Fibroblast of villous mesenchyme (primary cell): ENCODE measurements at regions not wholly inside any gene's neighbourhood (a gene's known extent, or its start where the extent isn't known, plus 50 kb on each side); places are given as distances from the start of the nearest gene placed in this dataset.
"Not testable (repeated sequence)": the region's sequence is repeated elsewhere in the genome, so short reads cannot be mapped to it uniquely, and the experiment has no call there.

Experiments used
- DNase-seq: peaks from one replicate; pipeline ENCODE4 v3.0.0-alpha.2; 2010; ENCODE audit warnings: low read depth
- H3K4me3 ChIP-seq: 2 replicates; pipeline ENCODE4 v1.5.1; 2011; ENCODE audit warnings: low read depth, mild to moderate bottlenecking, low read length
- TF ChIP-seq, protein P1 (sequence below): IDR thresholded peaks from 2 replicates; pipeline ENCODE4 v1.5.1; 2012; ENCODE audit warnings: low read depth, mild to moderate bottlenecking, low read length; ENCODE audit not compliant: insufficient read depth

DNA sequence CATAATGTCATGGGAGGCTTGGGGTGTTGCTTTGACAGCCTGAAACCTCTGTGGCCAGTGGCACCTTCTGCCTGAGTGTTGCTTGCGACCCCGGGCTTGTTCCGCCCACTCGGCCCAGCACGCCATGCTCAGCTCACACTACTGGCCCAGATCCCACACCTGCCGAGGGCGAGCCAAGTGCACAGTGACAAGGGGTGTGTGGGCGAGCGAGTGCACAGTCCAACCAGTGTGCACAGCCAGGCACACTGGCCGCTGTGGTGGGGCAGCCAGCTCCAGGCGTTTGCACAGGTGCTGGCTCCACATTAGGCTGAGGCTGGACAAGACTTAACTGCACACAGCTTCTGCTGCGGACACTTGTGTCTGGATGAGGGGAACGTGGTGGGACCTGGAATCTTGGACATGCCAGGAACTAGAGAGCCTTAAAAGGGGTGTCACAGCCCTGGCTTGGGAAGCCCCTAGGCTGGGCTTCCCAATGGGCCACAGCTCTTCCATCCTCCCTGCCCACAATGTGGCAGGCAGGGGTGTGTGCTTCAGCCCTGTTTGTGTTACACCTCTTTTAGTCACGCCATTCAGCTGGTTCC is 609.2 kb upstream of the FOXG1 start:
- no peak overlapping the region for H3K4me3 ChIP-seq
- TF ChIP-seq, protein P1, sequence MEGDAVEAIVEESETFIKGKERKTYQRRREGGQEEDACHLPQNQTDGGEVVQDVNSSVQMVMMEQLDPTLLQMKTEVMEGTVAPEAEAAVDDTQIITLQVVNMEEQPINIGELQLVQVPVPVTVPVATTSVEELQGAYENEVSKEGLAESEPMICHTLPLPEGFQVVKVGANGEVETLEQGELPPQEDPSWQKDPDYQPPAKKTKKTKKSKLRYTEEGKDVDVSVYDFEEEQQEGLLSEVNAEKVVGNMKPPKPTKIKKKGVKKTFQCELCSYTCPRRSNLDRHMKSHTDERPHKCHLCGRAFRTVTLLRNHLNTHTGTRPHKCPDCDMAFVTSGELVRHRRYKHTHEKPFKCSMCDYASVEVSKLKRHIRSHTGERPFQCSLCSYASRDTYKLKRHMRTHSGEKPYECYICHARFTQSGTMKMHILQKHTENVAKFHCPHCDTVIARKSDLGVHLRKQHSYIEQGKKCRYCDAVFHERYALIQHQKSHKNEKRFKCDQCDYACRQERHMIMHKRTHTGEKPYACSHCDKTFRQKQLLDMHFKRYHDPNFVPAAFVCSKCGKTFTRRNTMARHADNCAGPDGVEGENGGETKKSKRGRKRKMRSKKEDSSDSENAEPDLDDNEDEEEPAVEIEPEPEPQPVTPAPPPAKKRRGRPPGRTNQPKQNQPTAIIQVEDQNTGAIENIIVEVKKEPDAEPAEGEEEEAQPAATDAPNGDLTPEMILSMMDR, result no peak
- DNase-seq, result no peak

DNA sequence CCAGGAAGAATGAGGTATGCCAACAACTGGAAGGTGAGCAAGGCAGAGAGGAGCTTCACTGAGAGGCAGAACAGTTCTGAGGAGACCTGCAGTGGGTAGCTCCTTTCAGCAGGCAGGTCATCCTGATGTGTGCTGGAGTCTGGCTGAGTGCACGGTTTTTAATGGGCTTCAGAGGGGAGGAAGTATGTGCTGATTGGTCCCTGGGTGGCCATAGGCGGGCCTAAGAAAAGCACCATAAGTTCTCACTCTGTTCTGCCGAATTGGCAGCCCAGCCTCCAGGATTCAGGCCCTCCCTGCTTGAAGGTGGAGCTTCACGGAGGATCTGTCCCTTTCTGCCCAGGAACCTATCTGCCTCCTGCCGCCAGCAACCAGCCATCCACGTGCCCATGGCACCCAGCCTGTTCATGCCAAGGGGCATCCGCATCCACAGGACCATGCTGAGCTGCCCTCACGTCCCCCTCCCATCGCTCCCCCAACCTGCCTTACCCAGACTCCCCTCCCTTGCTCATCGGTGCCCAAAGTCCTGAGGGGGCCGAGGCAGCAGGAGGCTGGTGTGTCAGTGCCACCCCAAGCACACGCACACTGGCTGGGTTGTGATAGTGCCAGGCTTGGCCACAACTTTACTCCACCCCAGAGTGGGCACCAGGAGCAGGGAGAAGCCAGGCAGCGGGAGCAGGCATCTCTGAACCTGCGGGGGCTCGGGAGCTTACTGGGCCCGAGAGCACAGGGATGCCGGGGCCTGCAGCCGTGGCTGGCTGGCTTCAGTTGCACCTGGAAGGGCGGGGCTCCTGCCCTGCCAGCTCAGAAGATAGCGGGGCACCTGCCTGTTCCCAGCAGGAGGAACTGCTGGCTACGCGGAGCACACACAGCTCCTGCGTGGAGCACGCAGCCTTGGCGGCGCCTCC is 608.4 kb upstream of the FOXG1 start:
- no peak overlapping the region for H3K4me3 ChIP-seq

DNA sequence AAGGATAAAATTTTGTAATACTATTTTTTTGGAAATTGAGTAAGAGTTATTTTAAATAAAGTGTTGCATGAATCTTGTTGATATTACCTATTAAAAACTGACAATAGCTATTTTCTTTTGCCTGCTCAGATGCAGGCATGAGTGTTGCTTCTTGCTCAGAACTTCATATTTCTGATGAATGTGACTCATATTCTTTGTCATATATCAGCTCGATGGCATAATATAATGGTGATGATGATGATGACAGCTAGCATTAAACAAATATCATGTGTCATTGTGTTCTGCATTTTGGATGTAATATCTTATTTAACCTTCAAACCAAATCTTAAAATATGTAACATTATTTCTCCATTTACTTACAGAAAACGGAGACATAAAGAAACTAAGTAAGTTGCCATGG is 605.5 kb upstream of the FOXG1 start:
- H3K4me3 ChIP-seq, result no peak overlapping the region
- TF ChIP-seq, protein P1, result no peak
- no peak for DNase-seq

More for the DNA sequence above, 608.4 kb upstream of the FOXG1 start:
- DNase-seq, result no peak
- TF ChIP-seq, protein P1, result no peak

DNA sequence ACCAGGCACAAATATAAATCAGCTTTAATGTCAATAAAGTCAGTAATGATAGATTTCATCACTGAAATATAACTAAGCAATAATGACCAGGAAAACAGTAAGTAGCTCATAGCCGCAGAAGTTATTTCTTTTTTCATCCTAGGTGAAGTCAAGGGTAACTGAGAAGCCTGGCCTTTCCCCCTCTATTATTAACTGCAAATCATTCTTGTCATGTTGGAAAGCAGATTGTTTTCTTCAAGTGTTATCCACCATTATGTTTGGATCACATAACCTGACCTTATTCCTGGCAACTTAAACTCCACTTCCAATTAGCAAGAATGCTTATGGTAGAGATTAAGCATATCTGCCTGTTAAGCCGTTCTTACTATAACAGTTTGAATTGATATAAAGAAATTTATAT is 603.4 kb upstream of the FOXG1 start:
- TF ChIP-seq, protein P1, result no peak
- no peak overlapping the region for H3K4me3 ChIP-seq
- DNase-seq, result no peak

DNA sequence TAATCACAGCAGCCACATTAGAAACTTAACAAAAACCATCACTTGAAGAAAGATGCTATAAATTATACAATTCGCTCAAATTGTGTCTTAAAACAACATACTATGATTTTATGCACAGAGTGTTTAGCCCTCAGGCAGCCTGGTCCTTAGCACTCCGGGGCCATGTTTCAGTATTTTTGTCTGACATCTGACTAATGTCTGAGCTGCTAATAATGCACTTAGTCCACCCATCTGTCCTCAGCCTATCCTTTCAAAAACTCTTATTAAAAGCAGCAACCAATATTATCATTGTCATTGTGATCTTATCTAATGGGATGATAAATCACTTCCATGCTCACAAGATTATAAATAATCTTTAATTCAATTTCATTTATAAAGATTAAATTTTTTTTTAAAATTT is 602.7 kb upstream of the FOXG1 start:
- no peak for DNase-seq
- TF ChIP-seq, protein P1, result no peak
- H3K4me3 ChIP-seq, result no peak overlapping the region

DNA sequence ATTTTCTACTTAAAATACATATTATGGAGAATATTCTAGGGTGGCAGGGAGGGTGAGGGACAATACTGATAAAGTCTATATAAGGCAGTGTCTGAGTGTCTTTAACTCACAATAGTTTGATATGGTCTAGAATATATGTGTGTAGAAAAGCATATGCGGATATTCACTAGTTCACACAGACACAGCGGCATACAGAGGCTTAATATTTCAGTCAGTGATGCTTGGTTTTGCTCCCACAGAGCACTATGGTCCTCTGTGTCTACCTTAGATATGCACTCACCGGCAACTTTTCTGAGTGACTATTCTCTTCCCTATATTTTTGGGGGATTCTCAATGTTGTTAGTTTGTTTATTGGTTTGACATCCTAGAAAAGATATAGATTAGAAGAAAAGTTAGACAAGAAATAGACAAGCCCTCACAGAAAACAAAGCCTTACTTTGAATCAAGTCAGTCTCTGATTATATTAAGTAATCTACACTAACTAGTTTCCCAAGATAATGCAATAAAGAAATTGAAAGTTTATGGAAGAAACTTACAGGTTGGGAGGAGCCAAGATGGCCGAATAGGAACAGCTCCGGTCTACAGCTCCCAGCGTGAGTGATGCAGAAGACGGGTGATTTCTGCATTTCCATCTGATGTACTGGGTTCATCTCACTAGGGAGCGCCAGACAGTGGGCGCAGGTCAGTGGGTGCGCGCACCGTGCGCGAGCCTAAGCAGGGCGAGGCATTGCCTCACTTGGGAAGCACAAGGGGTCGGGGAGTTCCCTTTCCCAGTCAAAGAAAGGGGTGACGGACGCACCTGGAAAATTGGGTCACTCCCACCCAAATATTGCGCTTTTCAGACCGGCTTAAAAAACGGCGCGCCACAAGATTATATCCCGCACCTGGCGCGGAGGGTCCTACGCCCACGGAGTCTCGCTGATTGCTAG is 578.4 kb upstream of the FOXG1 start:
- DNase-seq, H3K4me3 ChIP-seq: not testable (repeated sequence)

DNA sequence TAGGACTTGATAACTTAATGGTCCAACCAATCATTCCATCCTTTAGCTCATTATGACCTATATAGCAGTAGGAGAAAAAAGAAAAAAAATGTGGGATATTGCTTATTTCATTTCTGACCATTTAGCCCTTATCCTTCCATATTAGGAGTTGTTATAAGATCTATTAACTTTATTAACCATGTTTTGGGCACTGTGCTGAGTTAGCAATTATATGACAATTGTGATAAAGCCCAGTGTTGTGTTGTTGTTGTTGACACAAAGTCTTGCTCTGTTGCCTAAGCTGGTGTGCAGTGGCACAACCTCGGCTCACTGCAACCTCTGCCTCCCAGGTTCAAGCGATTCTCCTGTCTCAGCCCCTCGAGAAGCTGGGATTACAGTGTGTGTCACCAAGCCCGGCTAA is 569.7 kb upstream of the FOXG1 start:
- H3K4me3 ChIP-seq, result no peak overlapping the region
- TF ChIP-seq, protein P1, result no peak
- no peak for DNase-seq
